Tibial artery (tissue), 4 donors: ENCODE measurements at regions not wholly inside any gene's neighbourhood (a gene's known extent, or its start where the extent isn't known, plus 50 kb on each side); places are given as distances from the start of the nearest gene placed in this dataset.
A peak's percentile ranks its signal among the peaks of the same experiment; 100 is the strongest.
"Not testable (repeated sequence)": the region's sequence is repeated elsewhere in the genome, so short reads cannot be mapped to it uniquely, and the experiment has no call there.

Experiments
- DNase-seq, 2 donors: peaks; one replicate each; pipeline ENCODE4 v3.0.0-alpha.2; 2019
- H3K27ac ChIP-seq, 2 donors: fragments of 200-600 bp; sonication (generic) in 1 of 2; 1 replicate in 1 of 2; 2 replicates in 1 of 2; pipeline ENCODE4 v1.5.1; 2018 to 2019; ENCODE audit warnings: mild to moderate bottlenecking in 1 of 2
- H3K27me3 ChIP-seq, 2 donors: fragments of 200-600 bp; sonication (generic) in 1 of 2; one replicate each; pipeline versions ENCODE4 v1.5.1 to v1.6.0; 2016 to 2019
- H3K36me3 ChIP-seq, 3 donors: fragments of 200-600 bp; sonication (generic) in 2 of 3; one replicate each; pipeline ENCODE4 v1.5.1; 2016 to 2019; ENCODE audit warnings: mild to moderate bottlenecking in 2 of 3
- H3K4me1 ChIP-seq, 4 donors: fragments of 200-600 bp; sonication (generic) in 2 of 4; 1 replicate in 3 of 4; 2 replicates in 1 of 4; pipeline ENCODE4 v1.5.1; 2016 to 2019
- H3K4me3 ChIP-seq, 2 donors: fragments of 200-600 bp; sonication (generic) in 1 of 2; 1 replicate in 1 of 2; 2 replicates in 1 of 2; pipeline ENCODE4 v1.5.1; 2018 to 2019; ENCODE audit warnings: mild to moderate bottlenecking in 2 of 2
- H3K9me3 ChIP-seq, 3 donors: fragments of 200-600 bp; sonication (generic) in 1 of 3; one replicate each; pipeline ENCODE4 v1.5.1; 2016 to 2019
- CTCF ChIP-seq, 2 experiments: fragments of 200-600 bp in 1 of 2; fragments of 450-650 bp in 1 of 2; IDR thresholded peaks; one replicate each; pipeline ENCODE4 v1.5.1; 2017 to 2019; ENCODE audit warnings: antibody characterized with exemption in 2 of 2, mild to moderate bottlenecking in 1 of 2, moderate library complexity in 1 of 2
- intact Hi-C: fragments of 100-400 bp; cut with DNase I; formaldehyde crosslinking; loops from one replicate; pipeline ENCODE4 v1.15.0; 2023; ENCODE audit warnings: low total_unique reads

- Histone ChIP-seq H3K4me1 (peaks cover 0 to 11% (median 4%) of the 10 kb centered on the region in 4 donors), H3K4me3 (no peak overlapping the region), H3K27ac (no peak overlapping the region), H3K36me3 (peaks cover 0 to 6% (median 0%) of the 10 kb centered on the region in 3 donors), H3K27me3 (no peaks in the 10 kb centered on the region), H3K9me3 (no peaks in the 10 kb centered on the region)
- intact Hi-C loops: no loop called here
- DNase-seq: peak in 1 of 2 donors; percentile 14
- TF ChIP-seq CTCF (IDR thresholded peaks at IDR 0.05): no peak
Observed at GRCh38 chr15:77905301-77905920, 172.1 kb downstream of the TBC1D2B start.

- no peak overlapping the region for H3K27ac ChIP-seq
- DNase-seq: no peak
- intact Hi-C loops: no loop called here
Observed at GRCh38 chr15:77904901-77905300, 172.6 kb downstream of the TBC1D2B start.

GRCh38 chr15:77904436-77904821 lies 173.1 kb downstream of the TBC1D2B start:
- Histone ChIP-seq H3K4me3 (no peak overlapping the region), H3K27ac (no peak overlapping the region), H3K27me3 (no peaks in the 10 kb centered on the region), H3K36me3 (peaks cover 0 to 6% (median 0%) of the 10 kb centered on the region in 3 donors), H3K9me3 (no peaks in the 10 kb centered on the region), H3K4me1 (peaks cover 0 to 20% (median 6%) of the 10 kb centered on the region in 4 donors)
- TF ChIP-seq CTCF (IDR thresholded peaks at IDR 0.05): no peak
- intact Hi-C loops: no loop called here
- peak in 1 of 2 donors; percentile 12 for DNase-seq

More at GRCh38 chr15:77904901-77905300, 172.6 kb downstream of the TBC1D2B start:
- Histone ChIP-seq H3K4me3 (no peak overlapping the region), H3K27me3 (no peaks in the 10 kb centered on the region), H3K9me3 (no peaks in the 10 kb centered on the region), H3K36me3 (peaks cover 0 to 6% (median 0%) of the 10 kb centered on the region in 3 donors), H3K4me1 (peaks cover 0 to 16% (median 6%) of the 10 kb centered on the region in 4 donors)
- no peak for TF ChIP-seq CTCF (IDR thresholded peaks at IDR 0.05)

GRCh38 chr15:77903761-77904435 lies 173.6 kb downstream of the TBC1D2B start:
- H3K27ac ChIP-seq, intact Hi-C loops, H3K27me3 ChIP-seq, H3K36me3 ChIP-seq, H3K4me3 ChIP-seq, H3K9me3 ChIP-seq: not testable (repeated sequence)
- peaks cover 0 to 20% (median 6%) of the 10 kb centered on the region in 4 donors for H3K4me1 ChIP-seq
- DNase-seq: peak in 1 of 2 donors; percentile 16

- H3K4me3 ChIP-seq, H3K27me3 ChIP-seq, H3K27ac ChIP-seq, H3K9me3 ChIP-seq, H3K36me3 ChIP-seq, intact Hi-C loops: not testable (repeated sequence)
- peaks cover 0 to 15% (median 3%) of the 10 kb centered on the region in 4 donors for H3K4me1 ChIP-seq
- peak; percentile 42 to 51 for TF ChIP-seq CTCF (IDR thresholded peaks at IDR 0.05)
- DNase-seq: peak in 1 of 2 donors; percentile 15
Observed at GRCh38 chr15:77902921-77903760, 174.4 kb downstream of the TBC1D2B start.
